ENCODE measurements at regions not wholly inside any gene's neighbourhood (a gene's known extent, or its start where the extent isn't known, plus 50 kb on each side); places are given as distances from the start of the nearest gene placed in this dataset.

- TF ChIP-seq REST (IDR thresholded peaks at IDR 0.05; ENCODE audit: low read depth) (no peak), POLR2AphosphoS5 (IDR thresholded peaks at IDR 0.05; ENCODE audit: low read depth, low read length) (no peak), ELF1 (IDR thresholded peaks at IDR 0.05; ENCODE audit: borderline replicate concordance, low read depth) (no peak), POLR2A (IDR thresholded peaks at IDR 0.05; ENCODE audit: borderline replicate concordance, extremely low read depth, insufficient read depth, insufficient read length) (no peak), RAD21 (IDR thresholded peaks at IDR 0.05; ENCODE audit: low read depth) (no peak)
Observed at GRCh38 chr10:78905015-78905956, 163.5 kb upstream of the ZMIZ1 start (continued).

DNA sequence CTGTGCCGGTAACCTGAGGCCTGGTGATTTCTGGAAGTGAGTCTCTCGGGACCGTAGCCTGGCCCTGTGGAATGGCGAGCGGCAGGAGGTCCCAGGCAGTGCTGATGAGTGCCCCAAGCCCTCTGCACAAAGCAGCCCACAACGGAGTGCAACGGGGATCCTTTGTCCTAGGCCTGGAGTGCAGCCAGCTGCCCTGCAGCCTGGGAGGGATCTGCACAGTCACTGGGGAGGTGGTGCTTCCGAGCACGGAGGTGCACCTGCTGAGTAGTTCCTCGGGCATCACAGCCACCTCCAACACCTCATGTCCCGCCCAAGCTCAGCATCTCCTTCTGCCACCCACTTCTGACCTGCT lies 162.8 kb upstream of the ZMIZ1 start:
- RAD21 ChIA-PET (ENCODE audit: low non-redundant PET in 1 of 2, low total read pairs in 2 of 2, uncharacterized antibody in 2 of 2, unreplicated experiment in 2 of 2), result interaction anchor here in 1 of 2 experiments (0.6 kb wide), 1 partner anchor 221 kb away, joined by 3 read pairs; no protein-coding TSS in a partner anchor
- Histone ChIP-seq H3K4me2 (ENCODE audit: low read length) (no peak overlapping the region), H3K27me3 (ENCODE audit: insufficient read depth, low read length) (no peaks in the 10 kb centered on the region), H3K36me3 (ENCODE audit: control insufficient read depth in 1 of 2, insufficient read depth in 2 of 2, low read length in 2 of 2) (no peaks in the 10 kb centered on the region), H4K20me1 (ENCODE audit: insufficient read depth) (no peaks in the 10 kb centered on the region), H3K4me1 (ENCODE audit: control insufficient read depth in 1 of 2, insufficient read depth in 2 of 2, low read length in 2 of 2) (no peaks in the 10 kb centered on the region), H3K9me2 (ENCODE audit: insufficient read depth) (no peaks in the 10 kb centered on the region), H2AFZ (ENCODE audit: low read depth, low read length, poor library complexity, severe bottlenecking) (no peak overlapping the region), H3K9me3 (ENCODE audit: control insufficient read depth in 1 of 2, insufficient read depth in 1 of 2, low read depth in 1 of 2, low read length in 2 of 2) (no peaks in the 10 kb centered on the region), H3K79me2 (ENCODE audit: insufficient read depth, low read length) (no peaks in the 10 kb centered on the region), H3K9ac (ENCODE audit: low read length) (no peak overlapping the region), H3K4me3 (replicated peaks in 1 of 2; ENCODE audit: low read depth in 1 of 2, low read length in 2 of 2) (no peak overlapping the region), H3K27ac (ENCODE audit: low read depth, low read length) (no peak overlapping the region)
- no peak for TF ChIP-seq EZH2phosphoT487 (IDR thresholded peaks at IDR 0.05; ENCODE audit: borderline replicate concordance)
- no peak for TF ChIP-seq ZFX (IDR thresholded peaks at IDR 0.05)
- no peak for TF ChIP-seq YY1 (IDR thresholded peaks at IDR 0.05; ENCODE audit: extremely low read depth, insufficient replicate concordance, low read depth, low read length)
- TF ChIP-seq SRF (IDR thresholded peaks at IDR 0.05; ENCODE audit: low read depth), result no peak
- TF ChIP-seq FOSL1 (IDR thresholded peaks at IDR 0.05; ENCODE audit: low read depth), result no peak
- TF ChIP-seq, protein P1, sequence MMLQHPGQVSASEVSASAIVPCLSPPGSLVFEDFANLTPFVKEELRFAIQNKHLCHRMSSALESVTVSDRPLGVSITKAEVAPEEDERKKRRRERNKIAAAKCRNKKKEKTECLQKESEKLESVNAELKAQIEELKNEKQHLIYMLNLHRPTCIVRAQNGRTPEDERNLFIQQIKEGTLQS (IDR thresholded peaks at IDR 0.05), result no peak
- TF ChIP-seq POLR2A (IDR thresholded peaks at IDR 0.05; ENCODE audit: borderline replicate concordance, extremely low read depth, insufficient read depth, insufficient read length), result no peak
- no peak for TF ChIP-seq EGR1 (IDR thresholded peaks at IDR 0.05; ENCODE audit: low read depth)
- TF ChIP-seq ELF1 (IDR thresholded peaks at IDR 0.05; ENCODE audit: borderline replicate concordance, low read depth), result no peak
- TF ChIP-seq CEBPB (IDR thresholded peaks at IDR 0.05; ENCODE audit: low read depth), result no peak
- TF ChIP-seq, protein P2, sequence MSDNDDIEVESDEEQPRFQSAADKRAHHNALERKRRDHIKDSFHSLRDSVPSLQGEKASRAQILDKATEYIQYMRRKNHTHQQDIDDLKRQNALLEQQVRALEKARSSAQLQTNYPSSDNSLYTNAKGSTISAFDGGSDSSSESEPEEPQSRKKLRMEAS (IDR thresholded peaks at IDR 0.05), result no peak
- TF ChIP-seq SIN3A (IDR thresholded peaks at IDR 0.05; ENCODE audit: low read depth), result no peak
- no peak for TF ChIP-seq SP1 (IDR thresholded peaks at IDR 0.05; ENCODE audit: low read depth)
- TF ChIP-seq JUND (IDR thresholded peaks at IDR 0.05), result no peak
- no peak for TF ChIP-seq POLR2AphosphoS5 (IDR thresholded peaks at IDR 0.05; ENCODE audit: low read depth, low read length)
- TF ChIP-seq ZNF274 (IDR thresholded peaks at IDR 0.05; ENCODE audit: low read depth, low read length), result no peak
- POLR2A ChIA-PET, result no interaction called here
- intact Hi-C loops (cut with micrococcal nuclease), result no loop called here
- no peak for DNase-seq (ENCODE audit: low read depth, low spot score)
- BruUV-seq (replicated peaks), result no TSS peak
- ATAC-seq, result no peak
- CTCF ChIA-PET, result no interaction called here

Measured in HCT116 (cell line).